Astrocyte of the cerebellum (primary cell): ENCODE measurements at regions not wholly inside any gene's neighbourhood (a gene's known extent, or its start where the extent isn't known, plus 50 kb on each side); places are given as distances from the start of the nearest gene placed in this dataset.

Experiments used
- DNase-seq: peaks from one replicate; pipeline ENCODE4 v3.0.0-alpha.2; 2011; ENCODE audit warnings: low read depth
- H3K4me3 ChIP-seq: 2 replicates; pipeline ENCODE4 v1.5.1; 2011; ENCODE audit warnings: mild to moderate bottlenecking, low read depth, low read length, moderate library complexity
- in situ Hi-C: cut with HindIII; loops from 2 replicates; pipeline ENCODE4 v1.10.0; 2017; ENCODE audit warnings: low sequenced_read_pairs
- TF ChIP-seq, protein P1 (sequence below): IDR thresholded peaks from 2 replicates; pipeline ENCODE4 v1.5.1; 2012; ENCODE audit warnings: low read length, low read depth, moderate library complexity, mild to moderate bottlenecking; ENCODE audit errors: missing control alignments

DNA sequence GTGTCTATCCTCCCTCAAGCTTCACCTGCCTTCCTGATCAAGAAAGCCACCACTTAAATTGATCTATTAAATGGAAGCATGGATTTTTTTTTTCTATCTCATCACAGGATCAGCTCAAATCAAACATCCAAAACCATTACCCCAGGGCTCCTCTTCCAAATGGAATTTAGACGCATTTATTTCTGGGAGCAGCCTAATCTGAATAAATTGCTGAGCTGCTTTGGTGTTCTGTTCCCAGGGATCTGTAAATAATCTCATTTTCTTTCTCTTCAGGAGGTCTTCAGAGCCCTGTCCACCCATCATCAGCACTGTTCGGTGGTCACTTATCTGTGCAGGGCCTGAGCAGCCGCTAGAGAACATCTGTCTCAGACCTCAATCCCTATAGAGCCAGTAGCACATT, 695.4 kb upstream of the TMEM132C start:
- TF ChIP-seq, protein P1, sequence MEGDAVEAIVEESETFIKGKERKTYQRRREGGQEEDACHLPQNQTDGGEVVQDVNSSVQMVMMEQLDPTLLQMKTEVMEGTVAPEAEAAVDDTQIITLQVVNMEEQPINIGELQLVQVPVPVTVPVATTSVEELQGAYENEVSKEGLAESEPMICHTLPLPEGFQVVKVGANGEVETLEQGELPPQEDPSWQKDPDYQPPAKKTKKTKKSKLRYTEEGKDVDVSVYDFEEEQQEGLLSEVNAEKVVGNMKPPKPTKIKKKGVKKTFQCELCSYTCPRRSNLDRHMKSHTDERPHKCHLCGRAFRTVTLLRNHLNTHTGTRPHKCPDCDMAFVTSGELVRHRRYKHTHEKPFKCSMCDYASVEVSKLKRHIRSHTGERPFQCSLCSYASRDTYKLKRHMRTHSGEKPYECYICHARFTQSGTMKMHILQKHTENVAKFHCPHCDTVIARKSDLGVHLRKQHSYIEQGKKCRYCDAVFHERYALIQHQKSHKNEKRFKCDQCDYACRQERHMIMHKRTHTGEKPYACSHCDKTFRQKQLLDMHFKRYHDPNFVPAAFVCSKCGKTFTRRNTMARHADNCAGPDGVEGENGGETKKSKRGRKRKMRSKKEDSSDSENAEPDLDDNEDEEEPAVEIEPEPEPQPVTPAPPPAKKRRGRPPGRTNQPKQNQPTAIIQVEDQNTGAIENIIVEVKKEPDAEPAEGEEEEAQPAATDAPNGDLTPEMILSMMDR = no peak
- no peak for DNase-seq
- in situ Hi-C loops = no loop called here
- no peak overlapping the region for H3K4me3 ChIP-seq

DNA sequence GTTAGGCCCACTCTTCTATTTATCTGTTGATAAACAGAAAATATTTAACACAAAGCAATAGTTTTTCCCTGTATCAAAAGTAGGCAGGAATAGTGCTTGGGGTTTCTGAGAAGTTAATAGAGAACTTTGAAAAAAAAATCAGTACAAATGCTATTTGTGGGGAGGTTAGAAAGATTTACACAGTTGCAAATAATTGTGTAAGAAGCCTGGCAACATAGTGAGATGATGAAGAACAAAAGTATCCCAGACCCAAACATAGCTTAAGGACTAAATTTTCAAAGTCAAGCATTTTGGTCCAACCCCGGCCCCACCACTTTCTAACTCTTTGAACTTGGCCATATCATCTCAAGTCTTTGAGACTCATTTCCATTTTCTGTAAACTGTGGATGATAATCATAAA, 687.5 kb upstream of the TMEM132C start:
- DNase-seq = no peak
- in situ Hi-C loops = no loop called here
- TF ChIP-seq, protein P1 = no peak
- no peak overlapping the region for H3K4me3 ChIP-seq

- H3K4me3 ChIP-seq = no peak overlapping the region
- TF ChIP-seq, protein P1 = no peak
- in situ Hi-C loops = no loop called here
- DNase-seq = no peak
Measured at GRCh38 chr12:127582074-127582473, 684.9 kb upstream of the TMEM132C start.

GRCh38 chr12:127583041-127583440, 683.9 kb upstream of the TMEM132C start:
- in situ Hi-C loops = no loop called here
- H3K4me3 ChIP-seq = no peak overlapping the region
- no peak for DNase-seq
- TF ChIP-seq, protein P1 = no peak

DNA sequence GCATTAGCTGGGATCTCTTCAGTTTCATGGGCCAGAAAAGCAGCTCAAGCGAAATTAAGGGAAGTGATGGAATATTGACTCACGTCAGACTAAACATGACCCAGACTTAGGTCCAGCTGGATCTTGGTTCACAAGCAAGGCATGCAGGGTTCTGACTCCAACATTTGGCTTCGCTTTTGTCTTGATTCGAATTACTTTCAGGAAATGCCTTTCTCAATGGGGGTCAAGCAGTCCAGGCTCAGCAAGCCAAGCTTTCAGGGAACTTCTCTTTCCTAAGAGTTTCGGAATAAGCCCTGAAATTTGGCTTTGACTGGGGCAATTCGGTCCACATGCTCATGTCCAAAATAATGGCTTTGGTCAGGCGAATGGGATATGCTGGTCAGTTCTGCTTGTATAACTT, 678.7 kb upstream of the TMEM132C start:
- in situ Hi-C loops = no loop called here
- peak; percentile 93 for DNase-seq
- TF ChIP-seq, protein P1 = no peak
- H3K4me3 ChIP-seq = no peak overlapping the region

DNA sequence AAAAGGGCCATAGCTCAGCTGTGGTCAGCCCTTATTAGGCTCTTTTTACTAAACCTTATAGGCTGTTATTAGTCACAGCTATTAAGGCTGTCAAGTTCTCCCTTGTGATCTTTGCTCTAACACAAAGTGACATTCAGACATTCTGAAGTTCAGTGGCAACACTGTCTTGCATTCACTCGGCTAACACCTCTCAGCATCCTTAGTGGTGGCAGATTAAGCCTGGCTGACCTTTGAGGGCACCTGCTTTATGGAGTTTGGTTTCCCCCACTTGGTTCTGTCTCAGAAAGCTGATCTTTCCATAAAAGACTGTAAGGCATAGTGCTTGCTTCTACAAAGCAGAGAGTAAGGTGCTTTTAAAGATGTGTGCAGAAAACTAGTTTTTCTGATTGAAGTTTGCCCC, 677.4 kb upstream of the TMEM132C start:
- TF ChIP-seq, protein P1 = no peak
- H3K4me3 ChIP-seq = no peak overlapping the region
- DNase-seq = no peak
- in situ Hi-C loops = no loop called here

DNA sequence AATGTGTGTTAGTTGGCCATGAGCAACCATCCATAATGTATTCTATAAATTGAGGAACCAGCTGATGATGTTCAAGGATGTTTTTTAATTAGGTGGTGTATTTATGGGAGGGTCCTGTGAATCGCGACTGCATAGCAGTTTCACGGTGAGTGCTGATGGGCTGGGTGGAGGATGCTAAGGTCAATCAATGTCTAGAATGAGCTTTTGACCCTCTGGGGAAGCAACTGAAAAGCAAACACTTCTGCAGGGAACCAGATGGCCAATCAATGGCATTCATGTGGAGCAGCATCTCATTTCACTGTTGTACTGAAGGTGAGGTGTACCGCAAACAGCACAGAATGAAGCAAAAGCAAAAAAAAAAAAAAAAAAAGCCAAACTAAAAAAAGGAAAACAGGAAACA, 676.1 kb upstream of the TMEM132C start:
- in situ Hi-C loops = no loop called here
- TF ChIP-seq, protein P1 = no peak
- no peak overlapping the region for H3K4me3 ChIP-seq
- no peak for DNase-seq
